ENCODE measurements at regions not wholly inside any gene's neighbourhood (a gene's known extent, or its start where the extent isn't known, plus 50 kb on each side); places are given as distances from the start of the nearest gene placed in this dataset.

GRCh38 chr3:30245858-30246622 lies 360.4 kb upstream of the TGFBR2 start:
- ChIA-PET CTCF (no interaction called here), POLR2A (no interaction called here)
- TF ChIP-seq BHLHE40 (IDR thresholded peaks at IDR 0.05; ENCODE audit: borderline replicate concordance) (no peak), FOXK2 (IDR thresholded peaks at IDR 0.05) (no peak), ZNF384 (IDR thresholded peaks at IDR 0.05) (no peak), ARNT (IDR thresholded peaks at IDR 0.05) (no peak), HDGF (IDR thresholded peaks at IDR 0.05; ENCODE audit: borderline replicate concordance) (no peak), CTBP1 (IDR thresholded peaks at IDR 0.05; ENCODE audit: borderline replicate concordance) (no peak), SP1 (IDR thresholded peaks at IDR 0.05) (no peak), L3MBTL2 (conservative IDR thresholded peaks at IDR 0.05) (no peak), ELF4 (IDR thresholded peaks at IDR 0.05) (no peak), TARDBP (IDR thresholded peaks at IDR 0.05) (no peak), LEF1 (IDR thresholded peaks at IDR 0.05; ENCODE audit: borderline replicate concordance) (no peak), SUZ12 (IDR thresholded peaks at IDR 0.05) (no peak), NFRKB (IDR thresholded peaks at IDR 0.05) (no peak)
- DNase-seq (ENCODE audit: extremely low spot score): peak; percentile 11

GRCh38 chr3:30248423-30248822 lies 358.0 kb upstream of the TGFBR2 start:
- POLR2A ChIA-PET: no interaction called here
- TF ChIP-seq FOXA1 (IDR thresholded peaks at IDR 0.05) (no peak), ELF4 (IDR thresholded peaks at IDR 0.05) (no peak), L3MBTL2 (conservative IDR thresholded peaks at IDR 0.05) (no peak), PKNOX1 (IDR thresholded peaks at IDR 0.05) (no peak), TARDBP (IDR thresholded peaks at IDR 0.05) (no peak)
- CTCF ChIA-PET: no interaction called here
- no peak for DNase-seq (ENCODE audit: extremely low spot score)

GRCh38 chr3:30252474-30252873 lies 353.9 kb upstream of the TGFBR2 start:
- CTCF ChIA-PET: no interaction called here
- TF ChIP-seq SP1 (IDR thresholded peaks at IDR 0.05): no peak
- no peak for DNase-seq (ENCODE audit: extremely low spot score)
- POLR2A ChIA-PET: no interaction called here

- ChIA-PET CTCF (no interaction called here), POLR2A (no interaction called here)
- TF ChIP-seq CTBP1 (IDR thresholded peaks at IDR 0.05; ENCODE audit: borderline replicate concordance) (no peak), FOXM1 (IDR thresholded peaks at IDR 0.05; ENCODE audit: borderline replicate concordance) (no peak), L3MBTL2 (conservative IDR thresholded peaks at IDR 0.05) (no peak), SP1 (IDR thresholded peaks at IDR 0.05) (no peak), TARDBP (IDR thresholded peaks at IDR 0.05) (no peak), SUZ12 (IDR thresholded peaks at IDR 0.05) (no peak), LEF1 (IDR thresholded peaks at IDR 0.05; ENCODE audit: borderline replicate concordance) (no peak), HDGF (IDR thresholded peaks at IDR 0.05; ENCODE audit: borderline replicate concordance) (no peak), FOXA1 (IDR thresholded peaks at IDR 0.05) (no peak)
- DNase-seq (ENCODE audit: extremely low spot score): no peak
Measured at GRCh38 chr3:30253832-30254231, 352.6 kb upstream of the TGFBR2 start.

- no peak for TF ChIP-seq BHLHE40 (IDR thresholded peaks at IDR 0.05; ENCODE audit: borderline replicate concordance)
- TF ChIP-seq L3MBTL2 (conservative IDR thresholded peaks at IDR 0.05): no peak
- TF ChIP-seq PKNOX1 (IDR thresholded peaks at IDR 0.05): no peak
- TF ChIP-seq TARDBP (IDR thresholded peaks at IDR 0.05): no peak
- no peak for TF ChIP-seq HDGF (IDR thresholded peaks at IDR 0.05; ENCODE audit: borderline replicate concordance)
- no peak for TF ChIP-seq FOXK2 (IDR thresholded peaks at IDR 0.05)
- no peak for TF ChIP-seq SP1 (IDR thresholded peaks at IDR 0.05)
- no peak for TF ChIP-seq ELF4 (IDR thresholded peaks at IDR 0.05)
- TF ChIP-seq LEF1 (IDR thresholded peaks at IDR 0.05; ENCODE audit: borderline replicate concordance): no peak
- no peak for TF ChIP-seq FOXA1 (IDR thresholded peaks at IDR 0.05)
- no peak for TF ChIP-seq SUZ12 (IDR thresholded peaks at IDR 0.05)
- no peak for TF ChIP-seq CTBP1 (IDR thresholded peaks at IDR 0.05; ENCODE audit: borderline replicate concordance)
- TF ChIP-seq FOXM1 (IDR thresholded peaks at IDR 0.05; ENCODE audit: borderline replicate concordance): no peak
- TF ChIP-seq NFRKB (IDR thresholded peaks at IDR 0.05): no peak
- no peak for TF ChIP-seq ZNF384 (IDR thresholded peaks at IDR 0.05)
- no peak for TF ChIP-seq ARNT (IDR thresholded peaks at IDR 0.05)
- DNase-seq (ENCODE audit: extremely low spot score): no peak
- ChIA-PET CTCF (interaction anchor here (1.0 kb wide), 1 partner anchor 20 kb away, joined by 3 read pairs; no protein-coding TSS in a partner anchor), POLR2A (no interaction called here)
Measured at GRCh38 chr3:30256474-30256873, 349.9 kb upstream of the TGFBR2 start.

GRCh38 chr3:30258426-30259392 lies 347.7 kb upstream of the TGFBR2 start:
- DNase-seq (ENCODE audit: extremely low spot score): no peak
- ChIA-PET POLR2A (no interaction called here), CTCF (no interaction called here)
- TF ChIP-seq ELF4 (IDR thresholded peaks at IDR 0.05): no peak
- TF ChIP-seq TARDBP (IDR thresholded peaks at IDR 0.05): no peak

- ChIA-PET CTCF (no interaction called here), POLR2A (no interaction called here)
- TF ChIP-seq TARDBP (IDR thresholded peaks at IDR 0.05) (no peak), NFRKB (IDR thresholded peaks at IDR 0.05) (no peak), BHLHE40 (IDR thresholded peaks at IDR 0.05; ENCODE audit: borderline replicate concordance) (no peak), LEF1 (IDR thresholded peaks at IDR 0.05; ENCODE audit: borderline replicate concordance) (no peak), CTBP1 (IDR thresholded peaks at IDR 0.05; ENCODE audit: borderline replicate concordance) (no peak), ZNF384 (IDR thresholded peaks at IDR 0.05) (no peak), FOXA1 (IDR thresholded peaks at IDR 0.05) (no peak), L3MBTL2 (conservative IDR thresholded peaks at IDR 0.05) (no peak), FOXK2 (IDR thresholded peaks at IDR 0.05) (no peak), PKNOX1 (IDR thresholded peaks at IDR 0.05) (no peak), ELF4 (IDR thresholded peaks at IDR 0.05) (no peak), HDGF (IDR thresholded peaks at IDR 0.05; ENCODE audit: borderline replicate concordance) (no peak), SUZ12 (IDR thresholded peaks at IDR 0.05) (no peak), SP1 (IDR thresholded peaks at IDR 0.05) (no peak), ARNT (IDR thresholded peaks at IDR 0.05) (no peak), FOXM1 (IDR thresholded peaks at IDR 0.05; ENCODE audit: borderline replicate concordance) (no peak)
- no peak for DNase-seq (ENCODE audit: extremely low spot score)
Measured at GRCh38 chr3:30259730-30260129, 346.7 kb upstream of the TGFBR2 start.

Measured in HEK293T (cell line).